AG04449 (cell line): ENCODE measurements at regions not wholly inside any gene's neighbourhood (a gene's known extent, or its start where the extent isn't known, plus 50 kb on each side); places are given as distances from the start of the nearest gene placed in this dataset.

ENCODE experiments used
- CTCF ChIA-PET: fragments of 350-600 bp; formaldehyde crosslinking; extraction: SDS; loops from one replicate; lab custom pipeline; 2021; ENCODE audit warnings: antibody characterized with exemption; lab: Yijun Ruan, JAX
- POLR2A ChIA-PET: fragments of 400-600, 350-600 bp; formaldehyde crosslinking; extraction: SDS; loops from one replicate; lab custom pipeline; 2020; ENCODE audit warnings: antibody characterized with exemption, inconsistent platforms; lab: Yijun Ruan, JAX
- DNase-seq: peaks from one replicate; pipeline ENCODE4 v3.0.0-alpha.2; 2010; ENCODE audit warnings: low read depth, low spot score
- H3K4me3 ChIP-seq: 2 replicates; pipeline ENCODE4 v1.5.1; 2011; ENCODE audit warnings: low read depth, mild to moderate bottlenecking, control low read depth, low read length
- CTCF ChIP-seq: IDR thresholded peaks from one replicate; pipeline ENCODE4 v1.5.1; 2011; ENCODE audit warnings: mild to moderate bottlenecking, moderate library complexity, low read length, control low read depth, inconsistent platforms; ENCODE audit not compliant: insufficient read depth; ENCODE audit errors: missing control alignments

- ChIA-PET CTCF (interaction anchor here (1.3 kb wide), 1 partner anchor 628 kb away, joined by 3 read pairs; no protein-coding TSS in a partner anchor), POLR2A (no interaction called here)
- peak; percentile 19 for DNase-seq
- no peak overlapping the region for H3K4me3 ChIP-seq
- no peak for TF ChIP-seq CTCF
These were observed 93.1 kb upstream of the KBTBD8 start for GRCh38 chr3:66904831-66905493.

DNA sequence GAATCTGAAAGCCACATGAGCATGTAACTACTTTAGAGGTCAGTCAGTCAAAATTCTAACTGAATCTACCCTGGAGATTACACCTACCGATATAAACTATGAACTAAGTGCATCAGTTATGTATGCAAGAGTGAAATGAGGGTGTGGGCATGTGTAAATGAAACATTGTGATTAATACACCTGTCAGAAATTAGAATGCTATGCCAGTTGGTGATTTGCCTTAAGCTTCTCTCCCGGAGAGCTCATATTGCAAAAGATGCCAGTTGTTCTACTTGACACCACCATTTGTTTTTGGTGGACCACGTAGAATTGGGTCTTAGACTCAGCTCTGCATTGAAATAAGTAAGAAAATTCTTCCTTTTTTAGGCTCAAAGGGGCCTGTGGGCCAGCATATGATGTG, 91.0 kb upstream of the KBTBD8 start:
- POLR2A ChIA-PET, result no interaction called here
- no peak overlapping the region for H3K4me3 ChIP-seq
- DNase-seq, result no peak
- CTCF ChIA-PET, result interaction anchor here (0.9 kb wide), 1 partner anchor 19 kb away, joined by 3 read pairs; no protein-coding TSS in a partner anchor
- TF ChIP-seq CTCF, result no peak

- H3K4me3 ChIP-seq, result no peak overlapping the region
- no peak for TF ChIP-seq CTCF
- no peak for DNase-seq
- ChIA-PET CTCF (no interaction called here), POLR2A (no interaction called here)
These were observed 87.6 kb upstream of the KBTBD8 start for GRCh38 chr3:66910266-66911055.

DNA sequence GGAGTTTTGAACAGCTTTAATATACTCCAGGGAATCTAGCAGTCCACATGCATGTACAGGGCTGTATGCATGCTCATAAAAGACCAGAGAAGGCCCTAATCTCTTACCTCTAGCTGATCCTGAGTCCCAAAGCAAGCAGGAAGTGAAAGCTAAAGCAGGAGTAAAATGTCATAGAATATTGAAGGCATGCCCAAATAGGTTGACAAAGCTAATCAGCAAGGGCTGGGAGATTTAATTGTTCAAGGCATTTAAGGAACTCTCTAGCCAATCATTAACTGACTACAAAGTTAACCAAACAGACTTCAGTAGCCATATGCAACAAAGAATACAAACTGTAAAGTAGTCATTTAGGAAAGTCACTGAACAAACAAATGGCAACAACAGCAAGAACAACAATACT, 85.8 kb upstream of the KBTBD8 start:
- POLR2A ChIA-PET, result no interaction called here
- CTCF ChIA-PET, result no interaction called here
- no peak overlapping the region for H3K4me3 ChIP-seq
- no peak for DNase-seq
- no peak for TF ChIP-seq CTCF

DNA sequence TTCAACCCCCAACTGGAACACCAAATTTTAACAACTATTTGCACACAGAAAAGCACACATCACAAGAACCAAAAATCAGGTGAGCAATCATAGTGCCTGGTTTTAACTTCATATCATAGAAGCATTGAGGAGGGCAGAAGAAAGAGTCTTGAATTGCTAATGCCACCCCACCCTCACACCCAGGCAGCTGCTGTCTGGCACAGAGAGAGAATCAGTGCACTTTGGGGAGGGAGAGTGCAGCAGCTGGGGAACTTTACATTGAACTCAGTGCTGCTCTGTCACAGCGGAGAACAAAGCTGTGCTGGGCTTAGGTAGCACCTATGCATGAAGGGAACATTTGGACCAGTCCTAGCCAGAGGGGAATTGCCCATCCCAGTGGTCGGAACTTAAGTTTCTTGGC, 76.0 kb upstream of the KBTBD8 start:
- no peak overlapping the region for H3K4me3 ChIP-seq
- CTCF ChIA-PET, result interaction anchor here (2.0 kb wide), 1 partner anchor 668 kb away, joined by 5 read pairs; no protein-coding TSS in a partner anchor
- POLR2A ChIA-PET, result no interaction called here

More for the DNA sequence above, 76.0 kb upstream of the KBTBD8 start:
- no peak for DNase-seq
- no peak for TF ChIP-seq CTCF
